Type B pancreatic cell (in vitro differentiated cells): ENCODE measurements at regions not wholly inside any gene's neighbourhood (a gene's known extent, or its start where the extent isn't known, plus 50 kb on each side); places are given as distances from the start of the nearest gene placed in this dataset.

Experiments
- DNase-seq: peaks from one replicate; pipeline ENCODE4 v3.0.0; 2021; ENCODE audit warnings: mixed read lengths; ENCODE audit not compliant: unreplicated experiment; ENCODE audit errors: extremely low spot score
- H3K27ac Mint-ChIP-seq: 2 replicates; pipeline ENCODE4 v1.8.0; 2021; ENCODE audit warnings: mild to moderate bottlenecking, mixed read lengths
- H3K27me3 Mint-ChIP-seq: 2 replicates; pipeline ENCODE4 v1.8.0; 2021; ENCODE audit warnings: mixed read lengths
- H3K36me3 Mint-ChIP-seq: 2 replicates; pipeline ENCODE4 v1.8.0; 2021; ENCODE audit warnings: mixed read lengths
- H3K4me1 Mint-ChIP-seq: one replicate; pipeline ENCODE4 v1.8.0; 2021; ENCODE audit warnings: mixed read lengths; ENCODE audit not compliant: unreplicated experiment
- H3K4me3 Mint-ChIP-seq: 2 replicates; pipeline ENCODE4 v1.8.0; 2021; ENCODE audit warnings: mild to moderate bottlenecking, mixed read lengths
- H3K9me3 Mint-ChIP-seq: 2 replicates; pipeline ENCODE4 v1.8.0; 2021; ENCODE audit warnings: mixed read lengths
- CTCF ChIP-seq: fragments of 200-600 bp; sonication (generic); conservative IDR thresholded peaks from 2 replicates; pipeline ENCODE4 v1.5.0; 2021; ENCODE audit warnings: antibody characterized with exemption, mild to moderate bottlenecking

GRCh38 chr4:91963486-91963885, 340.3 kb upstream of the GRID2 start:
- no peak for DNase-seq
- Mint-ChIP-seq H3K4me1 (peaks cover 3% of the 10 kb centered on the region), H3K4me3 (no peak overlapping the region), H3K27ac (no peak overlapping the region), H3K9me3 (no peaks in the 10 kb centered on the region), H3K36me3 (no peaks in the 10 kb centered on the region), H3K27me3 (no peaks in the 10 kb centered on the region)
- TF ChIP-seq CTCF = no peak

- Mint-ChIP-seq H3K27me3 (no peaks in the 10 kb centered on the region), H3K9me3 (no peaks in the 10 kb centered on the region), H3K4me3 (no peak overlapping the region), H3K4me1 (peaks cover 3% of the 10 kb centered on the region), H3K36me3 (no peaks in the 10 kb centered on the region), H3K27ac (no peak overlapping the region)
- peak; percentile 36 for TF ChIP-seq CTCF
- DNase-seq = no peak
These were observed 338.6 kb upstream of the GRID2 start for GRCh38 chr4:91965166-91965565.

GRCh38 chr4:91973479-91974153, 330.1 kb upstream of the GRID2 start:
- no peak for TF ChIP-seq CTCF
- peaks cover 10% of the 10 kb centered on the region for H3K9me3 Mint-ChIP-seq
- DNase-seq = no peak
- no peak overlapping the region for H3K4me3 Mint-ChIP-seq
- no peaks in the 10 kb centered on the region for H3K4me1 Mint-ChIP-seq
- H3K27me3 Mint-ChIP-seq = no peaks in the 10 kb centered on the region
- H3K27ac Mint-ChIP-seq = no peak overlapping the region
- no peaks in the 10 kb centered on the region for H3K36me3 Mint-ChIP-seq

GRCh38 chr4:91984466-91984865, 319.3 kb upstream of the GRID2 start:
- H3K27ac Mint-ChIP-seq = no peak overlapping the region
- no peaks in the 10 kb centered on the region for H3K27me3 Mint-ChIP-seq
- H3K9me3 Mint-ChIP-seq = no peaks in the 10 kb centered on the region
- no peak for DNase-seq
- H3K36me3 Mint-ChIP-seq = no peaks in the 10 kb centered on the region
- no peak for TF ChIP-seq CTCF
- H3K4me3 Mint-ChIP-seq = no peak overlapping the region
- no peaks in the 10 kb centered on the region for H3K4me1 Mint-ChIP-seq

- H3K27ac Mint-ChIP-seq = no peak overlapping the region
- no peak for TF ChIP-seq CTCF
- no peak overlapping the region for H3K4me3 Mint-ChIP-seq
- no peaks in the 10 kb centered on the region for H3K4me1 Mint-ChIP-seq
- H3K27me3 Mint-ChIP-seq = no peaks in the 10 kb centered on the region
- H3K9me3 Mint-ChIP-seq = no peaks in the 10 kb centered on the region
- DNase-seq = no peak
- no peaks in the 10 kb centered on the region for H3K36me3 Mint-ChIP-seq
These were observed 313.9 kb upstream of the GRID2 start for GRCh38 chr4:91989914-91990313.

- H3K4me3 Mint-ChIP-seq = no peak overlapping the region
- H3K27ac Mint-ChIP-seq = no peak overlapping the region
- DNase-seq = no peak
- H3K4me1 Mint-ChIP-seq = no peaks in the 10 kb centered on the region
- H3K36me3 Mint-ChIP-seq = no peaks in the 10 kb centered on the region
- H3K27me3 Mint-ChIP-seq = no peaks in the 10 kb centered on the region
- no peak for TF ChIP-seq CTCF
- H3K9me3 Mint-ChIP-seq = no peaks in the 10 kb centered on the region
These were observed 313.0 kb upstream of the GRID2 start for GRCh38 chr4:91990726-91991125.
